Lower leg skin (tissue), 3 donors: ENCODE measurements at regions not wholly inside any gene's neighbourhood (a gene's known extent, or its start where the extent isn't known, plus 50 kb on each side); places are given as distances from the start of the nearest gene placed in this dataset.

ENCODE experiments used
- POLR2A ChIP-seq, 2 donors: fragments of 450-650 bp; IDR thresholded peaks; one replicate each; pipeline ENCODE4 v1.6.1; 2016 to 2017; ENCODE audit warnings: antibody characterized with exemption in 2 of 2, mild to moderate bottlenecking in 1 of 2, moderate library complexity in 1 of 2
- TF ChIP-seq, protein P1 (sequence below), 3 donors: fragments of 450-650 bp; IDR thresholded peaks; one replicate each; pipeline ENCODE4 v1.5.1; 2016; ENCODE audit warnings: antibody characterized with exemption in 3 of 3, mild to moderate bottlenecking in 3 of 3, moderate library complexity in 2 of 3

DNA sequence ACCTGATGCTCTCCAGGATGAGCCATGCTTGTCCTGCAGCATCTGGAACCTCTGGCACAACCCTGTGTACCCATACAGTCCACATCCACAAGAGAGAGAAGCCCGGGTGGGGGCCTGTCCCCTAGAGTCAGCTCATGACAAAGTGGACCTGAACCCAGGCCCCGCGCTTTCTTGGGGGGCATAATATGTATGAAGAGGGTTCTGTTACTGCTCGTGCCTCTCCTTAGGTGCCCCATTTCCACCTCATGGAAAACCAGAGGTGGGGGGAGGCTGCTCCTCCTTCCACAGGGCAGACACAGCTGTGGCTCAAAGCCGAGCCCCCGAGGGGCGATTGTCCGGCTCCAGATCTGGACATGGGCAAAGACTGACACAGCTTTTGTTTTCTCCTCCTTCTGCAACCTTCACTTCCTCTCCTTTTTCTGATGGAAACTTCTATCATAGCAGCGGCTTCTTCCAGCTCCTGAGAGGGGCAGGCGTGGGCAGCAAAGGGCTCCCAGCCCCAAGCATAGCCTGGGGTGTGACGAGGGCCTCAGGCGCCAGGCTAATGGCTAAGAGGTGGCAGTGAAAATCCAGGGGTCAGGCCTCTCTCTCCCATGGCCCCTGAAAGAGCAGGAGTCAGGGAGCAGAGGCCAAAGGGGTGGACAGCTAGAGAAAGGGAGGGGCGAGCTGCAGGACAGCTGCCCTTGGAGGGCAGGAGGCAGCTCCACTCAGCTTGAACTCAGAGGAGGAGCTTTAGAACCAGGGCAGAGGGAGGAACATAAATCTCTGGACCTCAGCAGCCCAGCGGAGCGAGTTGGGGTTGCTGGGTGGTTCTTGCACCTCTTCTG lies 155.5 kb downstream of the ZFP36L2 start:
- TF ChIP-seq, protein P1, sequence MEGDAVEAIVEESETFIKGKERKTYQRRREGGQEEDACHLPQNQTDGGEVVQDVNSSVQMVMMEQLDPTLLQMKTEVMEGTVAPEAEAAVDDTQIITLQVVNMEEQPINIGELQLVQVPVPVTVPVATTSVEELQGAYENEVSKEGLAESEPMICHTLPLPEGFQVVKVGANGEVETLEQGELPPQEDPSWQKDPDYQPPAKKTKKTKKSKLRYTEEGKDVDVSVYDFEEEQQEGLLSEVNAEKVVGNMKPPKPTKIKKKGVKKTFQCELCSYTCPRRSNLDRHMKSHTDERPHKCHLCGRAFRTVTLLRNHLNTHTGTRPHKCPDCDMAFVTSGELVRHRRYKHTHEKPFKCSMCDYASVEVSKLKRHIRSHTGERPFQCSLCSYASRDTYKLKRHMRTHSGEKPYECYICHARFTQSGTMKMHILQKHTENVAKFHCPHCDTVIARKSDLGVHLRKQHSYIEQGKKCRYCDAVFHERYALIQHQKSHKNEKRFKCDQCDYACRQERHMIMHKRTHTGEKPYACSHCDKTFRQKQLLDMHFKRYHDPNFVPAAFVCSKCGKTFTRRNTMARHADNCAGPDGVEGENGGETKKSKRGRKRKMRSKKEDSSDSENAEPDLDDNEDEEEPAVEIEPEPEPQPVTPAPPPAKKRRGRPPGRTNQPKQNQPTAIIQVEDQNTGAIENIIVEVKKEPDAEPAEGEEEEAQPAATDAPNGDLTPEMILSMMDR (IDR thresholded peaks at IDR 0.05) = no peak
- no peak for TF ChIP-seq POLR2A (IDR thresholded peaks at IDR 0.05)
